Natural killer cell (primary cell): ENCODE measurements at regions not wholly inside any gene's neighbourhood (a gene's known extent, or its start where the extent isn't known, plus 50 kb on each side); places are given as distances from the start of the nearest gene placed in this dataset.

ENCODE experiments used
- ATAC-seq, 3 donors: fragments of 150-1000 bp in 2 of 3; fragments of 200-7000 bp in 1 of 3; cut with Tn5 transposase; 1 replicate in 1 of 3; 2 replicates in 2 of 3; pipeline ENCODE4 v1.10.0; 2021; ENCODE audit warnings: mild to moderate bottlenecking in 2 of 3, moderate library complexity in 2 of 3
- DNase-seq, 2 donors: peaks; one replicate each; pipeline versions ENCODE4 v3.0.0 to v3.0.0-alpha.2; 2013 to 2021; ENCODE audit warnings: mixed read lengths in 1 of 2
- H3K27ac ChIP-seq: one replicate; pipeline ENCODE4 v1.5.1; 2013; ENCODE audit warnings: mild to moderate bottlenecking, low read length
- H3K27me3 ChIP-seq: one replicate; pipeline ENCODE4 v1.6.1; 2013; ENCODE audit warnings: low read length; ENCODE audit not compliant: control insufficient read depth, insufficient read depth
- H3K36me3 ChIP-seq: one replicate; pipeline ENCODE4 v1.6.1; 2013; ENCODE audit warnings: low read length; ENCODE audit not compliant: control insufficient read depth, insufficient read depth
- H3K4me1 ChIP-seq: one replicate; pipeline ENCODE4 v1.6.1; 2013; ENCODE audit warnings: low read length; ENCODE audit not compliant: control insufficient read depth, insufficient read depth
- H3K4me3 ChIP-seq: one replicate; pipeline ENCODE4 v1.5.1; 2013; ENCODE audit warnings: low read length
- H3K9me3 ChIP-seq: one replicate; pipeline ENCODE4 v1.6.1; 2013; ENCODE audit warnings: low read length; ENCODE audit not compliant: control insufficient read depth, insufficient read depth
- H3K27ac Mint-ChIP-seq, 2 donors: one replicate each; pipeline ENCODE4 v1.8.0; 2022; ENCODE audit warnings: mild to moderate bottlenecking in 2 of 2, mixed read lengths in 2 of 2, moderate library complexity in 1 of 2
- H3K27me3 Mint-ChIP-seq, 2 donors: one replicate each; pipeline ENCODE4 v1.8.0; 2022; ENCODE audit warnings: low read depth in 2 of 2, mixed read lengths in 2 of 2
- H3K36me3 Mint-ChIP-seq: one replicate; pipeline ENCODE4 v1.8.0; 2022; ENCODE audit warnings: mixed read lengths
- H3K4me1 Mint-ChIP-seq, 2 donors: one replicate each; pipeline ENCODE4 v1.8.0; 2022; ENCODE audit warnings: mixed read lengths in 2 of 2
- H3K4me3 Mint-ChIP-seq: one replicate; pipeline ENCODE4 v1.8.0; 2022; ENCODE audit warnings: mild to moderate bottlenecking, moderate library complexity, mixed read lengths
- H3K9me3 Mint-ChIP-seq, 2 donors: one replicate each; pipeline ENCODE4 v1.8.0; 2022; ENCODE audit warnings: mixed read lengths in 2 of 2
- CTCF ChIP-seq: fragments of 200-600 bp; IDR thresholded peaks from one replicate; pipeline ENCODE4 v1.8.0; 2022; ENCODE audit warnings: antibody characterized with exemption
- WGBS: methylation state at CpG from one replicate; pipeline ENCODE4 v1.1.7; 2013; ENCODE audit warnings: missing lambda C conversion rate; ENCODE audit not compliant: insufficient coverage; 5-methylcytosine and 5-hydroxymethylcytosine counted together
- intact Hi-C: fragments of 100-400 bp; cut with micrococcal nuclease; formaldehyde crosslinking; loops from one replicate; pipeline ENCODE4 v1.14.2; 2022

- H3K4me3 Mint-ChIP-seq: no peak overlapping the region
- H3K36me3 Mint-ChIP-seq: no peaks in the 10 kb centered on the region
- H3K27ac Mint-ChIP-seq: no peak overlapping the region
- DNase-seq: no peak
- intact Hi-C loops: no loop called here
- no peaks in the 10 kb centered on the region for H3K9me3 ChIP-seq
- H3K27me3 Mint-ChIP-seq: peaks cover 4 to 9% of the 10 kb centered on the region in 2 donors
- H3K9me3 Mint-ChIP-seq: no peaks in the 10 kb centered on the region
- TF ChIP-seq CTCF: no peak
- 91% methylated on average over 2 of the region's 2 CpGs for WGBS
- no peak for ATAC-seq
- H3K4me3 ChIP-seq: no peak overlapping the region
- H3K4me1 Mint-ChIP-seq: peaks cover 36 to 40% of the 10 kb centered on the region in 2 donors
- H3K4me1 ChIP-seq: peaks cover 32% of the 10 kb centered on the region
- peaks cover 6% of the 10 kb centered on the region for H3K27me3 ChIP-seq
- no peak overlapping the region for H3K27ac ChIP-seq
- no peaks in the 10 kb centered on the region for H3K36me3 ChIP-seq
Observed at GRCh38 chr1:181153634-181153961, 65.1 kb downstream of the IER5 start.

- Histone ChIP-seq H3K4me3 (no peak overlapping the region), H3K27ac (no peak overlapping the region), H3K27me3 (peaks cover 6% of the 10 kb centered on the region), H3K9me3 (no peaks in the 10 kb centered on the region), H3K4me1 (peaks cover 32% of the 10 kb centered on the region), H3K36me3 (no peaks in the 10 kb centered on the region)
- no peak for DNase-seq
- Mint-ChIP-seq H3K27ac (no peak overlapping the region), H3K9me3 (no peaks in the 10 kb centered on the region), H3K4me1 (peaks cover 32 to 38% of the 10 kb centered on the region in 2 donors), H3K36me3 (no peaks in the 10 kb centered on the region), H3K27me3 (peaks cover 4 to 9% of the 10 kb centered on the region in 2 donors), H3K4me3 (no peak overlapping the region)
- ATAC-seq: no peak
- WGBS: 60% methylated on average over 1 of the region's 2 CpGs
- intact Hi-C loops: no loop called here
- no peak for TF ChIP-seq CTCF
Observed at GRCh38 chr1:181155339-181155738, 66.8 kb downstream of the IER5 start.

GRCh38 chr1:181159451-181160140 is 71.1 kb downstream of the IER5 start:
- H3K4me3 ChIP-seq: no peak overlapping the region

More at GRCh38 chr1:181159451-181160140, 71.1 kb downstream of the IER5 start:
- H3K27me3 Mint-ChIP-seq: peaks cover 4 to 9% of the 10 kb centered on the region in 2 donors
- H3K4me1 Mint-ChIP-seq: peaks cover 24 to 31% of the 10 kb centered on the region in 2 donors
- Histone ChIP-seq H3K4me1 (peaks cover 36% of the 10 kb centered on the region), H3K36me3 (no peaks in the 10 kb centered on the region), H3K9me3 (peaks cover 3% of the 10 kb centered on the region), H3K27me3 (peaks cover 6% of the 10 kb centered on the region), H3K27ac (no peak overlapping the region)
- WGBS: 26% methylated on average over 8 of the region's 10 CpGs
- peaks cover 5 to 11% of the 10 kb centered on the region in 2 donors for H3K9me3 Mint-ChIP-seq
- peak; percentile 48 to 59 (median 57) for ATAC-seq
- no peak for TF ChIP-seq CTCF
- peak in 1 of 2 donors; percentile 75 for DNase-seq
- peaks cover 17% of the 10 kb centered on the region for H3K36me3 Mint-ChIP-seq
- H3K4me3 Mint-ChIP-seq: peak overlapping the region; percentile 57
- peak overlapping the region; percentile 63 to 84 for H3K27ac Mint-ChIP-seq
- intact Hi-C loops: no loop called here
